Gastrocnemius medialis (tissue), 4 donors: ENCODE measurements at regions not wholly inside any gene's neighbourhood (a gene's known extent, or its start where the extent isn't known, plus 50 kb on each side); places are given as distances from the start of the nearest gene placed in this dataset.
"Not testable (repeated sequence)": the region's sequence is repeated elsewhere in the genome, so short reads cannot be mapped to it uniquely, and the experiment has no call there.

Experiments used
- ATAC-seq, 2 donors: fragments of 150-250 bp; one replicate each; pipeline ENCODE4 v1.9.1; 2016
- DNase-seq, 2 donors: peaks; one replicate each; pipeline ENCODE4 v3.0.0-alpha.2; 2019
- H3K27ac ChIP-seq, 4 donors: fragments of 200-600 bp; sonication (generic); 1 replicate in 1 of 4; 2 replicates in 3 of 4; pipeline ENCODE4 v1.5.1; 2016 to 2018; ENCODE audit warnings: mild to moderate bottlenecking in 2 of 4, moderate library complexity in 1 of 4
- H3K27me3 ChIP-seq, 3 donors: fragments of 200-600 bp; sonication (generic) in 2 of 3; 1 replicate in 1 of 3; 2 replicates in 2 of 3; pipeline versions ENCODE4 v1.5.1 to v1.6.0; 2016 to 2019; ENCODE audit warnings: mild to moderate bottlenecking in 1 of 3, moderate library complexity in 1 of 3
- H3K36me3 ChIP-seq, 2 donors: fragments of 200-600 bp; sonication (generic) in 1 of 2; one replicate each; pipeline ENCODE4 v1.5.1; 2017 to 2018
- H3K4me1 ChIP-seq, 2 donors: fragments of 200-600 bp; sonication (generic) in 1 of 2; one replicate each; pipeline ENCODE4 v1.5.1; 2016 to 2017; ENCODE audit warnings: mild to moderate bottlenecking in 2 of 2
- H3K4me3 ChIP-seq, 4 donors: fragments of 200-600 bp; sonication (generic) in 3 of 4; 1 replicate in 1 of 4; 2 replicates in 3 of 4; pipeline ENCODE4 v1.5.1; 2016 to 2019; ENCODE audit warnings: mild to moderate bottlenecking in 2 of 4
- H3K9me3 ChIP-seq, 3 donors: fragments of 200-600 bp; sonication (generic) in 2 of 3; 1 replicate in 1 of 3; 2 replicates in 2 of 3; pipeline ENCODE4 v1.5.1; 2016 to 2019
- CTCF ChIP-seq, 5 experiments: fragments of 450-650 bp in 3 of 5; fragments of 200-600 bp in 2 of 5; sonication (generic) in 2 of 5; IDR thresholded peaks in 4 of 5; conservative IDR thresholded peaks in 1 of 5; 1 replicate in 4 of 5; 2 replicates in 1 of 5; pipeline ENCODE4 v1.5.1; 2016 to 2019; ENCODE audit warnings: antibody characterized with exemption in 5 of 5, mild to moderate bottlenecking in 3 of 5, moderate library complexity in 3 of 5
- POLR2A ChIP-seq, 2 donors: fragments of 450-650 bp; IDR thresholded peaks; one replicate each; pipeline ENCODE4 v1.6.1; 2017; ENCODE audit warnings: antibody characterized with exemption in 2 of 2, mild to moderate bottlenecking in 2 of 2, moderate library complexity in 2 of 2
- in situ Hi-C, 4 donors: fragments of 200-750 bp; cut with MboI; loops; one replicate each; pipeline versions ENCODE4 v1.15.0 to v1.8.0; 2017; ENCODE audit warnings: low sequenced_read_pairs in 4 of 4
- intact Hi-C: fragments of 100-400 bp; cut with DNase I; formaldehyde crosslinking; loops from one replicate; pipeline ENCODE4 v1.15.1; 2023; ENCODE audit warnings: low total_unique reads

- H3K4me3 ChIP-seq, H3K9me3 ChIP-seq, intact Hi-C loops, H3K4me1 ChIP-seq, H3K27ac ChIP-seq, H3K36me3 ChIP-seq, in situ Hi-C loops, ATAC-seq, DNase-seq, H3K27me3 ChIP-seq: not testable (repeated sequence)
Observed at GRCh38 chr15:24311692-24312091, 363.9 kb upstream of the NPAP1 start.

- in situ Hi-C loops, H3K36me3 ChIP-seq, intact Hi-C loops, H3K27ac ChIP-seq, H3K27me3 ChIP-seq, ATAC-seq, H3K4me1 ChIP-seq, H3K9me3 ChIP-seq, DNase-seq, H3K4me3 ChIP-seq: not testable (repeated sequence)
Observed at GRCh38 chr15:24316326-24316725, 359.2 kb upstream of the NPAP1 start.

DNA sequence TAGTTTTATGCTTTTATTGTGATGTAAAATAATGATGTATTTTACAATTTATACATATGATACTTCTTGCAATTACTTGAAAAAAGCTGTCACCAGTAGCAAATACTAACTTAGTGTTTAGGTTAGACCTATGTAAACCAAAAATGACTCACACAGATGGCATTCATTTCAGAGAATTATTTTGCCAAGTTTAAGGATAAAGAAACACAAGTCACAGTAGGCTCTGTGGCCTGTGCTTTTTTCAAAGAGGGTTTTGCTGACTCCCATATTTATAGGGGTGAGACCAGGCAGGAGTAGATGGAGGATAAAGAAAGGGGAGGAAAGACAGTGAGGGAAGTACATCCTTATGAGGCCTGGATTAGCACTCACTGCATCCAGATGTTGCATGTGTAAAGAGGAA is 356.6 kb upstream of the NPAP1 start:
- intact Hi-C loops, result no loop called here
- Histone ChIP-seq H3K4me3 (no peak overlapping the region), H3K4me1 (no peaks in the 10 kb centered on the region), H3K27ac (no peak overlapping the region), H3K27me3 (no peaks in the 10 kb centered on the region), H3K9me3 (no peaks in the 10 kb centered on the region), H3K36me3 (no peaks in the 10 kb centered on the region)
- DNase-seq (no peak), ATAC-seq (no peak)
- no peak for TF ChIP-seq CTCF (IDR thresholded peaks at IDR 0.05 in 4 of 5, conservative IDR thresholded peaks at IDR 0.05 in 1 of 5)
- no peak for TF ChIP-seq POLR2A (IDR thresholded peaks at IDR 0.05)
- in situ Hi-C loops, result no loop called here

GRCh38 chr15:24324096-24324495 is 351.5 kb upstream of the NPAP1 start:
- DNase-seq, H3K27ac ChIP-seq, intact Hi-C loops, H3K4me3 ChIP-seq, H3K36me3 ChIP-seq, H3K9me3 ChIP-seq, H3K27me3 ChIP-seq, H3K4me1 ChIP-seq, in situ Hi-C loops, ATAC-seq: not testable (repeated sequence)

GRCh38 chr15:24326513-24326912 is 349.1 kb upstream of the NPAP1 start:
- H3K4me3 ChIP-seq, DNase-seq, H3K4me1 ChIP-seq, ATAC-seq, H3K9me3 ChIP-seq, H3K27me3 ChIP-seq, intact Hi-C loops, H3K27ac ChIP-seq, H3K36me3 ChIP-seq, in situ Hi-C loops: not testable (repeated sequence)

DNA sequence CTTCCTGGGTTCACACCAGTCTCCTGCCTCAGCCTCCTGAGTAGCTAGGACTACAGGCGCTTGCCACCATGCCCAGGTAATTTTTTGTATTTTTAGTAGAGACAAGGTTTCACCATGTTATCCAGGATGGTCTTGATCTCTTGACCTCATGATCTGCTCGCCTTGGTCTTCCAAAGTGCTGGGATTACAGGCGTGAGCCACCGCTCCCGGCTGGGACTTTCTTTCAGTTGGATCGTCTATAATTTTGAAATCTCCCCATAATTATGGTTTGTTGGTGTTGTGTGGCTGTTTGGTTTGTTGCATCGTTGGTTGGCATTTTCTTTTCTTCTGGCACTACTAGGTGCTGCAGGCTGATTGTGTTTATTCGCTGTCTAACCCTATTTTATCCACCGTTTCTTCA is 343.6 kb upstream of the NPAP1 start:
- H3K36me3 ChIP-seq, H3K4me3 ChIP-seq, DNase-seq, H3K4me1 ChIP-seq, H3K27ac ChIP-seq, H3K9me3 ChIP-seq, intact Hi-C loops, ATAC-seq, H3K27me3 ChIP-seq, in situ Hi-C loops: not testable (repeated sequence)

DNA sequence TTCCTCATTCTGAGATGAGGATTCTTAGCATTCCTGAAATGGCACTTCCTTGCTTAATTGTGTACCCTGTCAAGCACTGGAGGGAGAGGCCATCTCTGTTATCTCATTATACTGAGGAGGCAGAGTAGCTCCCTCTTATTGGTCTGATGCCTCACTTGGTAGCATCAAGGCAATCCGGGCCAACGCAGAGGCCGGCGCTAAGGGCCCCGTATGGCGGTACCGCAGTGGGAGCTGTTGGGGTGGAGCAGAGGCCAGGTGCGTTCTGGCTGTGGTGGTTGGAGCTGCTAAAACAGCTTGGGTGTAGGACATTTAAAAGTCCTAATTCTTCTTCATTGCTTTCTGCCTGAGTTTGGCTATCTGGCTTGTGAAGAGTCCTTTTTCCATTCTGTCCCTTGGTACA is 333.7 kb upstream of the NPAP1 start:
- ATAC-seq, H3K27ac ChIP-seq: not testable (repeated sequence)

GRCh38 chr15:24352777-24353176 is 322.8 kb upstream of the NPAP1 start:
- ATAC-seq, H3K9me3 ChIP-seq, intact Hi-C loops, DNase-seq, H3K4me1 ChIP-seq, H3K4me3 ChIP-seq, H3K27me3 ChIP-seq, H3K36me3 ChIP-seq, H3K27ac ChIP-seq, in situ Hi-C loops: not testable (repeated sequence)

More for the DNA sequence above, 333.7 kb upstream of the NPAP1 start:
- H3K4me3 ChIP-seq, H3K9me3 ChIP-seq, H3K4me1 ChIP-seq, intact Hi-C loops, H3K27me3 ChIP-seq, in situ Hi-C loops, DNase-seq, H3K36me3 ChIP-seq: not testable (repeated sequence)

DNA sequence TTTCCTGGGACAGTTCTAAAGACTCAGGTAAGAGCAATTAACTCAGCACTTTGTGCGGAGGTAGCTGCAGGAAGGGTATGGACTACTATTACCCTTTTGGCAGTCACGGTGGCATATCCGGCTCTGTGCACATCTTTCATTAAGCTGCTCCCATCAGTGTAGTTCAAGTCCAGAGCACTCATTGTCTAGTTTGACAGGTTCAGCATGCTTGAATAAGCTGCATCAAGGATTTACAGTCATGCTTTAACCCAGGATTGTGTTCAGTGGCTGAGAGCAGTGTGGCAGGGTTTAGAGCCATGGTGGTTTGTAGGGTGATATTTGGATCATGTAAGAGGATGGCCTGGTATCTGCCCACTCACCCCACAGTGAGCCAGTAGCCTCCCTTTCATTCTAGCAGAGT is 294.5 kb upstream of the NPAP1 start:
- H3K4me3 ChIP-seq, intact Hi-C loops, ATAC-seq, DNase-seq, H3K27ac ChIP-seq, H3K27me3 ChIP-seq, H3K36me3 ChIP-seq, H3K9me3 ChIP-seq, H3K4me1 ChIP-seq, in situ Hi-C loops: not testable (repeated sequence)

GRCh38 chr15:24385258-24385657 is 290.3 kb upstream of the NPAP1 start:
- H3K27ac ChIP-seq, DNase-seq, H3K4me1 ChIP-seq, intact Hi-C loops, H3K9me3 ChIP-seq, ATAC-seq, H3K4me3 ChIP-seq, H3K27me3 ChIP-seq, in situ Hi-C loops, H3K36me3 ChIP-seq: not testable (repeated sequence)
